ENCODE measurements at regions not wholly inside any gene's neighbourhood (a gene's known extent, or its start where the extent isn't known, plus 50 kb on each side); places are given as distances from the start of the nearest gene placed in this dataset.

DNA sequence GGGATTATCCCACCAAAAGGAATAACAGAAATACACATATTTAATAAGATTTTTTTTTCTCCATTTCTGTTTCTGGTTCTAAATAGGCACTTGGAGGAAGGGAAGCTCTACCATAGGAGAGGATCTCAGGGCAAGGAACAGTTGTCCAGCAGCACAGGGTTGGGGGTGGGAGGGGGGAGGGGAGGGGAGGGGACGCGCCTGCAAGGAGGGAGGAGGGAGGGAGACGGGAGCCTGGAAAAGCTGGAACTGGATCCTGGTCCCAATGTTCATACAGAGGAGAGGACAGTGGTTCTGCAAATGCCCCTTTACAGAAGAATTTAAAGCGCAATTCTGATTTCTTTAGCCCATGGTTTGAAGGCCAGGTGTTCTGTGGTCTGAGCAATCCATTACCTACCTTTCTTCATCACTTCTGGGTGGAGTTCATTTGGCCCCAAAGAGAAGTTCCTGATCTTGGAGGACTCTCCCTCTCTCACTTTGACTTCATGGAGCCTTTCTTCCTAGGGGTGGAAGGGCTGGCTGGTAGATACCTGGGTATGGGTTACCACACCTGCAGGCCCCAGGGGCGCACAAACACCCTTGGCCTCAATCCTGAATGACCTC is 348.9 kb upstream of the NCAM1 start:
- Mint-ChIP-seq H3K27me3 (ENCODE audit: unreplicated experiment) (no peaks in the 10 kb centered on the region), H3K4me3 (ENCODE audit: unreplicated experiment) (no peak overlapping the region), H3K27ac (ENCODE audit: unreplicated experiment) (no peak overlapping the region), H3K36me3 (ENCODE audit: unreplicated experiment) (no peaks in the 10 kb centered on the region), H3K9me3 (ENCODE audit: unreplicated experiment) (no peaks in the 10 kb centered on the region), H3K4me1 (ENCODE audit: unreplicated experiment) (peaks cover 16% of the 10 kb centered on the region)
- TF ChIP-seq, protein P1, sequence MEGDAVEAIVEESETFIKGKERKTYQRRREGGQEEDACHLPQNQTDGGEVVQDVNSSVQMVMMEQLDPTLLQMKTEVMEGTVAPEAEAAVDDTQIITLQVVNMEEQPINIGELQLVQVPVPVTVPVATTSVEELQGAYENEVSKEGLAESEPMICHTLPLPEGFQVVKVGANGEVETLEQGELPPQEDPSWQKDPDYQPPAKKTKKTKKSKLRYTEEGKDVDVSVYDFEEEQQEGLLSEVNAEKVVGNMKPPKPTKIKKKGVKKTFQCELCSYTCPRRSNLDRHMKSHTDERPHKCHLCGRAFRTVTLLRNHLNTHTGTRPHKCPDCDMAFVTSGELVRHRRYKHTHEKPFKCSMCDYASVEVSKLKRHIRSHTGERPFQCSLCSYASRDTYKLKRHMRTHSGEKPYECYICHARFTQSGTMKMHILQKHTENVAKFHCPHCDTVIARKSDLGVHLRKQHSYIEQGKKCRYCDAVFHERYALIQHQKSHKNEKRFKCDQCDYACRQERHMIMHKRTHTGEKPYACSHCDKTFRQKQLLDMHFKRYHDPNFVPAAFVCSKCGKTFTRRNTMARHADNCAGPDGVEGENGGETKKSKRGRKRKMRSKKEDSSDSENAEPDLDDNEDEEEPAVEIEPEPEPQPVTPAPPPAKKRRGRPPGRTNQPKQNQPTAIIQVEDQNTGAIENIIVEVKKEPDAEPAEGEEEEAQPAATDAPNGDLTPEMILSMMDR (IDR thresholded peaks at IDR 0.05), result no peak
- DNase-seq (ENCODE audit: extremely low spot score, unreplicated experiment), result no peak

DNA sequence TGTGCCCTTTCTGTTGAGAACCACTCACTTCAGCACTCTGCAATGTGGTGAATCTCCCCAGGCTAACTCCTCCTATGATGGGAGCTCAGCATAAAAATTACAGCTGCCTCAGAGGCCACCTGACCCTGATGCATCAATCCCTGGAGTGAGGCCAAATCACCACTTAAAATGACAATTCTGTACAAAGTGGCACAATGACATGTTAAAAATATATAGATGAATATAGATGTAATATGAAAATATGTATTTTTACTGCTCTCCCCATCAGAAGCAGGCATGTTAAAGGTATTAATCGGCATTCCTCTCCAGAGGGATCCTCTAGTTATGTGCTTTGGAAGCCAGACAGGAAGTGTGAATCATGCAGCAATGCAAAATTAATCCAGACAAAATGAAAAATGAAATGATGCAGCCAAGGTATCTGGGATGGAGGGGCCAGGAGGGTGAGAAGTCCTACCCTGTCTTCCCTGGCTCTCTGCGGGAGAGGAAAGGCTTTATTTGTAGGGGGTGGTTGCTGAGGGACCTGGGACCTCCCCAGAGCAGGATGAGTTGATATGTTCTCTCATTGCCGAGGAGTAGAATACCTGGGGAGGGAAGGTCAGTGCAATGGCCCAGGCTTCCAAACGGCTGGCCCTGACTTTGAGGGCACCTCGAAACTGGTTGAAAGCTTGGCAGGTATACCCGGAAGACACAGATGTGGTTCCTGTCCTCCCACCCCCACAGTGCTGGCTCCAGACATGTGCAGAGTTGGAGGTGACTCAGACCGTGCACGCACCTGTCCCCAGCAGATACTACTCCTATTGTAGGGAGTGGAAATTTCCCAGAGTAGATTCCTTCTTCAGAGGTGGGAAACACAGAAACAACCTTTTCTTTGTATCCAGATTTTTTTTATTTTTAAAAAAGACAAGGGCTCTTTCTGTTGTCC is 347.9 kb upstream of the NCAM1 start:
- H3K27ac Mint-ChIP-seq (ENCODE audit: unreplicated experiment), result peak overlapping the region; percentile 23
- no peaks in the 10 kb centered on the region for H3K9me3 Mint-ChIP-seq (ENCODE audit: unreplicated experiment)
- H3K27me3 Mint-ChIP-seq (ENCODE audit: unreplicated experiment), result no peaks in the 10 kb centered on the region
- DNase-seq (ENCODE audit: extremely low spot score, unreplicated experiment), result no peak
- TF ChIP-seq, protein P1 (IDR thresholded peaks at IDR 0.05), result no peak
- H3K36me3 Mint-ChIP-seq (ENCODE audit: unreplicated experiment), result no peaks in the 10 kb centered on the region
- H3K4me1 Mint-ChIP-seq (ENCODE audit: unreplicated experiment), result peaks cover 16% of the 10 kb centered on the region
- H3K4me3 Mint-ChIP-seq (ENCODE audit: unreplicated experiment), result no peak overlapping the region

DNA sequence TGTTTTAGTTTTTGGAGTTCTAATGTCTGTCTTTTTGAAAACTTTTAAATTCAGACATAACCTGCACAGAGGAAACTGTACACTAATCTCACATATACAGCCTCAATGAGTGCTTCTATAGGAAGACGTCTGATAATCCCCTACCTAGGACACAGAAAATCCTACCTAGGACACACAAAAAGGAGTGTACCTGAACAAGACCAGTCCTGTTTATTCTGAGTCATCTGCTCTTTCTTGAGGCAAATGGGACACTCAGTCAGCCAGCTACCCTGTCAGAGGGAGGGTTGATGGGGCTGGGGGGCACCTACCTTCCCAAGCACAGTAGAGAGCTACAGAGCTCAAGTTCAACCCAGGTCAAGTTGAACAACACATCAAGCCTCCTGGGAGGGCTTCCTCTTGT is 346.6 kb upstream of the NCAM1 start:
- Mint-ChIP-seq H3K4me3 (ENCODE audit: unreplicated experiment) (no peak overlapping the region), H3K27ac (ENCODE audit: unreplicated experiment) (no peak overlapping the region), H3K4me1 (ENCODE audit: unreplicated experiment) (peaks cover 16% of the 10 kb centered on the region), H3K9me3 (ENCODE audit: unreplicated experiment) (no peaks in the 10 kb centered on the region), H3K36me3 (ENCODE audit: unreplicated experiment) (no peaks in the 10 kb centered on the region), H3K27me3 (ENCODE audit: unreplicated experiment) (no peaks in the 10 kb centered on the region)
- DNase-seq (ENCODE audit: extremely low spot score, unreplicated experiment), result no peak
- TF ChIP-seq, protein P1 (IDR thresholded peaks at IDR 0.05), result no peak

DNA sequence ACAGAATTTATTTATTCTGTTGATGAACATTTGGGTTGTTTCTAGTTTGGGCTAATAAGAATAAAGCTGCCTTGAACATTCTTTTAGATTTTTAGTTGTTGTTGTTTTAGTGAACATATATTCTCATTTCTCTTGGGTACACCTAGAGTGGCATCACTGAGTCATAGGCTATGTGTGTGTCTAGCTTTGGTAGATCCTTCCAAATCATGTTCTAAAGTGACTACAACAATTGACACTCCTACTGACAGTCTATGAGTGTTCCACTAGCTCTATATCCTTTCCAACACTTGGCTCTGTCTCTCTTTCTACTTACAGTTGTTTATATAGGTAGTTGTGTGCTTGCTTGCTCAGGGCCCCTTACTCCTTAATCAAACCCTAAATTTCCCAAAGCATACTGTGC is 346.0 kb upstream of the NCAM1 start:
- TF ChIP-seq, protein P1 (IDR thresholded peaks at IDR 0.05), result no peak
- DNase-seq (ENCODE audit: extremely low spot score, unreplicated experiment), result no peak
- no peaks in the 10 kb centered on the region for H3K27me3 Mint-ChIP-seq (ENCODE audit: unreplicated experiment)
- peaks cover 16% of the 10 kb centered on the region for H3K4me1 Mint-ChIP-seq (ENCODE audit: unreplicated experiment)
- no peaks in the 10 kb centered on the region for H3K36me3 Mint-ChIP-seq (ENCODE audit: unreplicated experiment)
- no peak overlapping the region for H3K4me3 Mint-ChIP-seq (ENCODE audit: unreplicated experiment)
- no peak overlapping the region for H3K27ac Mint-ChIP-seq (ENCODE audit: unreplicated experiment)
- H3K9me3 Mint-ChIP-seq (ENCODE audit: unreplicated experiment), result no peaks in the 10 kb centered on the region

DNA sequence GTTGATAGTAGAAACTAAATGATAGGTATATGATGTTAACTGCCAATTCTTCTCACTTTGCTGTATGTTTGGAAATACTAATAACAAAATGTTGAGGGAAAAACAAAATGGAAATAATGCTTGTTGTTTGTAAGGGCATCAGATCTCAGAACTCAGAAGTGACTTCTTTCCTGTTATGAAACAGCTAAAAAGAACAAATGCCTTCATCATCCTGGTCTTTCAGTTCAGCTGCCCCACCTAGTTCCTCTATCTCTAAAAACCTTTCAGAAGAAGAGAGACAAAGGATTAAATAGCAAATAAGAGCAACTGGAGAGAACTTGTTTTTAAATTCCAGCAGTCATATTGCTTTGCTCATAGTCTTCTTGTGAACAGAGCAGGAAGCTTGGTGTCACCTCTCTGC is 345.3 kb upstream of the NCAM1 start:
- Mint-ChIP-seq H3K4me3 (ENCODE audit: unreplicated experiment) (no peak overlapping the region), H3K36me3 (ENCODE audit: unreplicated experiment) (no peaks in the 10 kb centered on the region), H3K27me3 (ENCODE audit: unreplicated experiment) (no peaks in the 10 kb centered on the region), H3K9me3 (ENCODE audit: unreplicated experiment) (no peaks in the 10 kb centered on the region), H3K27ac (ENCODE audit: unreplicated experiment) (no peak overlapping the region), H3K4me1 (ENCODE audit: unreplicated experiment) (peaks cover 16% of the 10 kb centered on the region)
- no peak for DNase-seq (ENCODE audit: extremely low spot score, unreplicated experiment)
- TF ChIP-seq, protein P1 (IDR thresholded peaks at IDR 0.05), result no peak
